ENCODE measurements at regions not wholly inside any gene's neighbourhood (a gene's known extent, or its start where the extent isn't known, plus 50 kb on each side); places are given as distances from the start of the nearest gene placed in this dataset.
"Not testable (repeated sequence)": the region's sequence is repeated elsewhere in the genome, so short reads cannot be mapped to it uniquely, and the experiment has no call there.

- intact Hi-C loops (cut with micrococcal nuclease), result no loop called here
Observed at GRCh38 chr2:88396209-88396608, 56.3 kb downstream of the FOXI3 start.

GRCh38 chr2:88377641-88377991, 74.9 kb downstream of the FOXI3 start:
- intact Hi-C loops (cut with micrococcal nuclease), result no loop called here

GRCh38 chr2:88372042-88372441, 80.5 kb downstream of the FOXI3 start:
- intact Hi-C loops (cut with micrococcal nuclease), result no loop called here

GRCh38 chr2:88365408-88365807, 87.1 kb downstream of the FOXI3 start:
- intact Hi-C loops (cut with micrococcal nuclease), result not testable (repeated sequence)

- intact Hi-C loops (cut with micrococcal nuclease), result no loop called here
Observed at GRCh38 chr2:88355486-88355885, 97.0 kb downstream of the FOXI3 start.

GRCh38 chr2:88351249-88351601, 101.3 kb downstream of the FOXI3 start:
- intact Hi-C loops (cut with micrococcal nuclease), result loop anchor here (2.0 kb wide), 1 partner anchor 322 kb away; no protein-coding TSS in a partner anchor

- intact Hi-C loops (cut with micrococcal nuclease), result loop anchor here (2.0 kb wide), 1 partner anchor 322 kb away; no protein-coding TSS in a partner anchor
Observed at GRCh38 chr2:88350331-88351248, 101.9 kb downstream of the FOXI3 start.

- intact Hi-C loops (cut with micrococcal nuclease), result no loop called here
Observed at GRCh38 chr2:88345842-88346241, 106.7 kb downstream of the FOXI3 start.

GRCh38 chr2:88342749-88343148, 109.7 kb downstream of the FOXI3 start:
- intact Hi-C loops (cut with micrococcal nuclease), result no loop called here

GRCh38 chr2:88334418-88334817, 118.1 kb downstream of the FOXI3 start:
- intact Hi-C loops (cut with micrococcal nuclease), result no loop called here

- intact Hi-C loops (cut with micrococcal nuclease), result no loop called here
Observed at GRCh38 chr2:88331239-88331638, 121.3 kb downstream of the FOXI3 start.

- intact Hi-C loops (cut with micrococcal nuclease), result no loop called here
Observed at GRCh38 chr2:88329815-88330603, 122.5 kb downstream of the FOXI3 start.

GRCh38 chr2:88321449-88322248, 130.8 kb downstream of the FOXI3 start:
- intact Hi-C loops (cut with micrococcal nuclease), result no loop called here

GRCh38 chr2:88320076-88320773, 132.3 kb downstream of the FOXI3 start:
- intact Hi-C loops (cut with micrococcal nuclease), result no loop called here

GRCh38 chr2:88318956-88319330, 133.6 kb downstream of the FOXI3 start:
- intact Hi-C loops (cut with micrococcal nuclease), result no loop called here

GRCh38 chr2:88318071-88318955, 134.2 kb downstream of the FOXI3 start:
- intact Hi-C loops (cut with micrococcal nuclease), result no loop called here

GRCh38 chr2:88310787-88311186, 140.6 kb downstream of the THNSL2 start:
- intact Hi-C loops (cut with micrococcal nuclease), result no loop called here

GRCh38 chr2:88307817-88308216, 137.7 kb downstream of the THNSL2 start:
- intact Hi-C loops (cut with micrococcal nuclease), result loop anchor here (2.0 to 5.0 kb wide), 2 partner anchors 121 to 247 kb away; no protein-coding TSS in a partner anchor

- intact Hi-C loops (cut with micrococcal nuclease), result no loop called here
Observed at GRCh38 chr2:88303865-88304264, 133.7 kb downstream of the THNSL2 start.

GRCh38 chr2:88296247-88296646, 126.1 kb downstream of the THNSL2 start:
- intact Hi-C loops (cut with micrococcal nuclease), result no loop called here

Measured in T-helper 1 cell treated with Interleukin-12 subunit alpha and Interleukin-12 subunit beta and Interleukin-4 antibody, amounts not matched to agents 30 ng/mL and 1 ng/mL, for 36 hours (primary cell).